ENCODE measurements at regions not wholly inside any gene's neighbourhood (a gene's known extent, or its start where the extent isn't known, plus 50 kb on each side); places are given as distances from the start of the nearest gene placed in this dataset.

DNA sequence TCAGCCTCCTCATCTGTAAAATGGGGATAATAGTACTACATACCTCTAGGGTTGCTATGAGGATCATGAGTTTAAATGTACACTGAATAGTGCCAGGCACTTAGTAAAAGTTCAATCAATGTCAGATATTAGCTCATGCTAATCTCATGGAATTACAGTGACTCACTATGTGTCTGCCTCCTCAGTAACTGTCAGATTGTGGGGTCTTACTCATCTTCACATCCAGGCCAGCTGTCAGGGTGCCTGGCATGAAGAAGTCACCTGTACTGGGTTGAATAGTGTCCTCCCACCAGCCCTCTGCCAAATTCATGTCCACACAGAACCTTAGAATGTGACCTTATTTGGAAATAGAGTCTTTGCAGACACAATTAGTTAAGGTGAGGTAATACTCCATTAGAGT is 54.3 kb upstream of the STIM2 start:
- DNase-seq (ENCODE audit: low read depth in 2 of 2): no peak

DNA sequence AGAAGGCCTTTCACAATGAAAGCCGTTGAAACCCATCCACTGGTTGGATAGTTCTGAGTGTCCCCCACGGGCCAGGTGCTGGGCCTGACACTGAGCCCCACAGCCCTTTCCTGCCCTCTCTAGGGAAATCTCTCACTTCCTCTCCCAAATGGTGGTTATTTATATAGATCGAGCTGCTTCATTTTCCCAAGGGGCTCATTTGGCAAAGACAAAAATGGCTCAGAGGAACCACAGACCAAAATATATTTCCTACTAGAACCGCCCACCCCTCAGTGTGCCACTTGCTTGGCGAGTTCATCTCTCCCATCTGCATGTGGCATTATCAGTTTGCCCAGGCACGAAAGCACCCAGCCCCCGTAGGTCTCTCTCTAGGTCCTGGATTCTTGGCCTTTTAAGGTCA is 53.3 kb upstream of the STIM2 start:
- peak in 1 of 2 experiments; percentile 4 for DNase-seq (ENCODE audit: low read depth in 2 of 2)

DNA sequence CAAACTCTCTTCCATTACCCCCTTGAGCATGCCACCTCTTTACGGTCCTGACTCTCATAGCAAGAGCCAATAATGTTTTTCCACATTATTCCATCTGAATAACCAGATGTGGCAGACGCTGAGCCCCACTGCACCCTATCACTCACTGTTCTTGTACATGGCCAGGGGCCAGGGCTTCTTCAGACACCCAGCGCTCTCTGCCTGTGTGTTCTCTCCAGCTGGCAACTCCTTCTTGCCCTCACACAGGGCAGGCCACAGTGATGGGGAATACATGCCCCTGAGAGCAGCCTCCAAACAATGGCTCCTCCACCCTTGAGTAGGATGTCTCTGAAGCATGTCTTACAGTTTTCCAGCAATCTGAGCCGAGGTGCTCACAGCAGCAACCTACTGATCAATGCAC is 50.8 kb upstream of the STIM2 start:
- no peak for DNase-seq (ENCODE audit: low read depth in 2 of 2)

Measured in fibroblast of skin of left quadriceps (primary cell).